H1 (cell line): ENCODE measurements at regions not wholly inside any gene's neighbourhood (a gene's known extent, or its start where the extent isn't known, plus 50 kb on each side); places are given as distances from the start of the nearest gene placed in this dataset.
A peak's percentile ranks its signal among the peaks of the same experiment; 100 is the strongest.

Experiments
- CREB1 ChIP-seq: IDR thresholded peaks from 2 replicates; pipeline ENCODE4 v1.6.1; 2012; ENCODE audit warnings: inconsistent platforms
- CTBP2 ChIP-seq: IDR thresholded peaks from 2 replicates; pipeline ENCODE4 v1.7.0; 2011; ENCODE audit warnings: borderline replicate concordance, mild to moderate bottlenecking, moderate library complexity, mixed read lengths, low read length; ENCODE audit not compliant: insufficient read depth, insufficient read length
- EGR1 ChIP-seq: IDR thresholded peaks from 2 replicates; pipeline ENCODE4 v1.6.1; 2011; ENCODE audit warnings: low read depth, low read length, borderline replicate concordance
- FOSL1 ChIP-seq: IDR thresholded peaks from 2 replicates; pipeline ENCODE4 v1.6.1; 2011; ENCODE audit warnings: mild to moderate bottlenecking, low read depth, low read length, moderate library complexity; ENCODE audit not compliant: insufficient read depth
- HDAC2 ChIP-seq, 2 experiments: fragments of 300-600 bp in 1 of 2; sonication (generic) in 1 of 2; IDR thresholded peaks; 2 replicates each; pipeline ENCODE4 v1.6.1; 2011 to 2012; ENCODE audit warnings: low read depth in 2 of 2, low read length in 2 of 2, mild to moderate bottlenecking in 2 of 2, moderate library complexity in 2 of 2, borderline replicate concordance in 1 of 2, inconsistent platforms in 1 of 2
- KDM5A ChIP-seq: fragments of 200-600 bp; IDR thresholded peaks from 2 replicates; pipeline ENCODE4 v1.7.1; 2012; ENCODE audit warnings: mild to moderate bottlenecking, low read length, inconsistent platforms, mixed read lengths
- MAFK ChIP-seq: IDR thresholded peaks from 2 replicates; pipeline ENCODE4 v1.6.1; 2012; ENCODE audit warnings: low read depth, mild to moderate bottlenecking, improper control_type of control experiment, low read length
- NANOG ChIP-seq: IDR thresholded peaks from 2 replicates; pipeline ENCODE4 v1.6.1; 2011; ENCODE audit warnings: low read length, low read depth, mild to moderate bottlenecking, inconsistent platforms; ENCODE audit not compliant: insufficient read depth, poor library complexity, severe bottlenecking
- PHF8 ChIP-seq: fragments of 200-600 bp; sonication (generic); conservative IDR thresholded peaks from 2 replicates; pipeline ENCODE4 v1.7.1; 2012; ENCODE audit warnings: low read depth, mild to moderate bottlenecking, inconsistent platforms, low read length, moderate library complexity
- RFX5 ChIP-seq: IDR thresholded peaks from 2 replicates; pipeline ENCODE4 v1.6.1; 2011; ENCODE audit warnings: low read depth, low read length, improper control_type of control experiment, borderline replicate concordance
- SP2 ChIP-seq: IDR thresholded peaks from 2 replicates; pipeline ENCODE4 v1.6.1; 2012; ENCODE audit warnings: mild to moderate bottlenecking, low read length, inconsistent platforms
- SUZ12 ChIP-seq: fragments of 200-600 bp; sonication (generic); IDR thresholded peaks from 2 replicates; pipeline ENCODE4 v1.6.1; 2012; ENCODE audit warnings: mild to moderate bottlenecking, inconsistent platforms, low read length, moderate library complexity, mixed read lengths
- TAF7 ChIP-seq: optimal IDR thresholded peaks from 2 replicates; pipeline ENCODE3; 2011; ENCODE audit warnings: low read depth, mild to moderate bottlenecking, inconsistent platforms, low read length, moderate library complexity, borderline replicate concordance

DNA sequence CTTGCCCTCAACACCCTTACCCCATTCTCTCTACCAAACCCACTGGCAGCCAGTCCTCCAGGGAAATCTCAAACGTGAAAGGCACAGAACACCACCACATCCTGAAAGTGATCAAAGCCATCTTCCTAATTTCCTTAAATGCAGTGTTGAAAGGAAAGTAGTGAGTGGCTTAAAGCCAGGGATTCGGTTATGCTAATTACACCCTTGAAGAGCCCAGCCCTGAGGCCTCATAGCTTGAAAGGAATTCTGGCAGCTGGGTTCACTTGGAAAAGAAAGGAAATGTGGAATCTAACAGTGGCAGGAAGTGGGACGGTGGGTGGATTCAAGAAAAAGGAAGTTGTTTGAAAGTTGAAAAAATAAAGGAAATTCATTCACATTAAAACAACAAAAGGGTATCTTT, 73.0 kb upstream of the FICD start (continued):
- TF ChIP-seq KDM5A = no peak
- TF ChIP-seq EGR1 = 0 out of 2 replicates have a peak, but pooled peaks have one; percentile 60
- TF ChIP-seq RFX5 = no peak
- TF ChIP-seq HDAC2 (IDR thresholded peaks at IDR 0.05; ENCODE audit: borderline replicate concordance in 1 of 2, low read depth in 2 of 2, low read length in 2 of 2) = 0 out of 4 replicates have a peak, but pooled peaks of 1 of the 2 experiments have one; percentile 31
- TF ChIP-seq SP2 = no peak
- TF ChIP-seq FOSL1 = no peak
- no peak for TF ChIP-seq CREB1
- TF ChIP-seq CTBP2 = no peak
- TF ChIP-seq NANOG = peak; percentile 77
- TF ChIP-seq SUZ12 = no peak
- TF ChIP-seq TAF7 = no peak
- TF ChIP-seq PHF8 = no peak
- no peak for TF ChIP-seq MAFK
